GM21367 (cell line): ENCODE measurements at regions not wholly inside any gene's neighbourhood (a gene's known extent, or its start where the extent isn't known, plus 50 kb on each side); places are given as distances from the start of the nearest gene placed in this dataset.
A peak's percentile ranks its signal among the peaks of the same experiment; 100 is the strongest.

Experiments used
- ATAC-seq: cut with Tn5 transposase; IDR thresholded peaks from one replicate; pipeline ENCODE4 v1.9.1; 2021; ENCODE audit not compliant: unreplicated experiment

- ATAC-seq: no peak
Measured at GRCh38 chr5:5804478-5805233, 382.2 kb downstream of the ICE1 start.

GRCh38 chr5:5800801-5801761 is 378.6 kb downstream of the ICE1 start:
- ATAC-seq: no peak

GRCh38 chr5:5799826-5800225 is 377.3 kb downstream of the ICE1 start:
- no peak for ATAC-seq

GRCh38 chr5:5799229-5799628 is 376.8 kb downstream of the ICE1 start:
- ATAC-seq: no peak

GRCh38 chr5:5798462-5798861 is 376.0 kb downstream of the ICE1 start:
- ATAC-seq: no peak

GRCh38 chr5:5798041-5798440 is 375.6 kb downstream of the ICE1 start:
- no peak for ATAC-seq

GRCh38 chr5:5795074-5795771 is 372.7 kb downstream of the ICE1 start:
- ATAC-seq: no peak

GRCh38 chr5:5794118-5794560 is 371.7 kb downstream of the ICE1 start:
- ATAC-seq: no peak

GRCh38 chr5:5793242-5794117 is 371.0 kb downstream of the ICE1 start:
- peak; percentile 55 for ATAC-seq

- no peak for ATAC-seq
Measured at GRCh38 chr5:5792106-5792505, 369.6 kb downstream of the ICE1 start.

- no peak for ATAC-seq
Measured at GRCh38 chr5:5788793-5789192, 366.3 kb downstream of the ICE1 start.

GRCh38 chr5:5787373-5787772 is 364.9 kb downstream of the ICE1 start:
- no peak for ATAC-seq

GRCh38 chr5:5784101-5784500 is 361.6 kb downstream of the ICE1 start:
- no peak for ATAC-seq

GRCh38 chr5:5783021-5783420 is 360.5 kb downstream of the ICE1 start:
- no peak for ATAC-seq

- ATAC-seq: no peak
Measured at GRCh38 chr5:5782402-5782801, 359.9 kb downstream of the ICE1 start.

GRCh38 chr5:5781335-5781734 is 358.9 kb downstream of the ICE1 start:
- no peak for ATAC-seq

- no peak for ATAC-seq
Measured at GRCh38 chr5:5780253-5780652, 357.8 kb downstream of the ICE1 start.

GRCh38 chr5:5777013-5777412 is 354.5 kb downstream of the ICE1 start:
- ATAC-seq: no peak

GRCh38 chr5:5772202-5772601 is 349.7 kb downstream of the ICE1 start:
- ATAC-seq: no peak

GRCh38 chr5:5770825-5771224 is 348.3 kb downstream of the ICE1 start:
- no peak for ATAC-seq
